RPMI7951 (cell line): ENCODE measurements at regions not wholly inside any gene's neighbourhood (a gene's known extent, or its start where the extent isn't known, plus 50 kb on each side); places are given as distances from the start of the nearest gene placed in this dataset.

Experiments used
- DNase-seq: peaks from one replicate; pipeline ENCODE4 v3.0.0-alpha.2; 2012; ENCODE audit warnings: low read depth

DNA sequence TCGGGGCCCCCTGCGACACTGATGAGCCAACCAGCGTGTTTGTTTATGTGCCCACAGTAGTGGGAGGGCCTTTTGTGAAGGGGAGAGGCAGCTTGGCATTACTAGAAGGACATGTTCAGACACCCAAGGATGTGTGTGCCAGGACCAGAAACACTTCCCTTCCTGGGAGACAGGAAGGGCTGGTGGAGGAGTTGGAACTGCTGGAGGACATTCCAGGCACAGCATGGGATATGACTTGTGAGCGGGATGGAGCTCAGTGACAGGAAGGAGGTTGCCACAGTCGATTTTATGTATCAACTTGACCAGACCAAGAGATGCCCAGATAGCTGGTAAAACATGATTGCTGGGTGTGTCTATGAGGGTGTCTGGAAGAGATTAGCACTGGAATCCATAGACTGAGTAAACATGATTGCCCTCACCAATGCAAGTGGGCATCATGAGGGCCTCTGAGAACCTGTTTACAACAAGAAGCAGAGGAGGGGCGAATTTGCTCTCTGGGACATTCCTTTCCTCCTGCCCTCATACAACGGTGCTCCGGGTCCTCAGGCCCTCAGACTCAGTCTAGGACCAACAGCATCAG lies 106.4 kb upstream of the TLE3 start:
- no peak for DNase-seq

DNA sequence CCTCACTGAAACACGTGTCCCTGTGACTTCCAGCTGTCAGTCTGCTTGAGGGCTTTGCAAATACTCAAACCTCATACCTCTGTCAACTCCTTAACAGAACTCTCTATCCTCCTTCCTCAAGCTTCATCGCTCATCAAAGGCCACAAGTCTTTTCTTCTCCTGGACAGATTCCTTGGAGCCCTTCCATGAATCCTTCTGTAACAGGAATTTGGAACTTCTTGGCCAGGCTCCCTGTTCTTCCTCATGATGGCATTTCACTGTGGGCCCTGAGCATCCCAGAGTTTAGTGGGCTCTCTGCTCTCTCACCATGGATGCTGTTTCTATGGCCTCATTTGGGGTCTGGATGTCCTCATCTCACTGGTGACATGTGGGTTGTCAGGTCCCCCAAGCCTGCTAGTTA lies 105.0 kb upstream of the TLE3 start:
- no peak for DNase-seq

- no peak for DNase-seq
Observed at GRCh38 chr15:70201425-70201775, 103.7 kb upstream of the TLE3 start.

DNA sequence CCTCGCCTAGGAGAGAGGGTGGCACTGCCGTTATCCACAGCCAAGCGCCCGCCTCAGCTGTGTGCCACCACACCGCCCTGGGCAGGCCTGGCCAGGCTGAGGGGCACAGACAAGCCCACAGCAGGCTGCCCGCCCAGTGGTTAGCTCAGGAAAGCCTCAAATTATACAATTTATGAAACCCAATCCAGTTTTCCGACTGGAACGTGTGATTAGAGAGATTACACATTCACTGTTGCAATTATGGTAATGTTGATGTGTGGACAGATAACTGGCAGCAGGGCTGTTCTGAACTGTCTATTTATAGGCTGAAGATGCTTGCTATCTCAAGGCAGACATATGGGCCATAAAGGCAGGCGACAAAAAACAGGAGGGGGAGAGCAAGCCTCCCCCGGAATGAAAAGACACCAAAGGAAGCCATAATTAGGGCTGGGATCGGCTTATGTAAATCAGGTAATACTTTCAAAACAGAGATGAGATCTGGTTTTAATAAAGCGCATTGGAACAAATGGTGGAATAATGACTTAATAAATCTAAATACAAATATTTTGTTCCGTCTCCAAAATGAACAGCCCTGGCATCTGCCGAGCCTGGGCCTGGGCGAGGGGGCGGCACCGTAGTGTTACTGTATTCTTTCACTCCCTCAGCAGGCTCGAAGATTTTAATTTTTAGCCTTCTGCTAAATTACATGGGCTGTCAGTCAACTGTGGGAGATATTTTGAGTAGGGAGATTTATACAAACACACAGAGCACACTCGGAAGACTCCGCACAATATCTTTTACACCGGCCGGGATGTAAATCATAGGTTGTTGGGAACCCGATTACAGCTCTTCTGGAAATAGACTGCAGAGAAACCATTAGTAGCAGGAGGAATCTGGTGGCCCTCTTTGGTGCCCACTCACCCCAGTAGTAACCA lies 103.1 kb upstream of the TLE3 start:
- no peak for DNase-seq

- peak; percentile 51 for DNase-seq
Observed at GRCh38 chr15:70199540-70200410, 102.1 kb upstream of the TLE3 start.

GRCh38 chr15:70199124-70199482 lies 101.4 kb upstream of the TLE3 start:
- no peak for DNase-seq

DNA sequence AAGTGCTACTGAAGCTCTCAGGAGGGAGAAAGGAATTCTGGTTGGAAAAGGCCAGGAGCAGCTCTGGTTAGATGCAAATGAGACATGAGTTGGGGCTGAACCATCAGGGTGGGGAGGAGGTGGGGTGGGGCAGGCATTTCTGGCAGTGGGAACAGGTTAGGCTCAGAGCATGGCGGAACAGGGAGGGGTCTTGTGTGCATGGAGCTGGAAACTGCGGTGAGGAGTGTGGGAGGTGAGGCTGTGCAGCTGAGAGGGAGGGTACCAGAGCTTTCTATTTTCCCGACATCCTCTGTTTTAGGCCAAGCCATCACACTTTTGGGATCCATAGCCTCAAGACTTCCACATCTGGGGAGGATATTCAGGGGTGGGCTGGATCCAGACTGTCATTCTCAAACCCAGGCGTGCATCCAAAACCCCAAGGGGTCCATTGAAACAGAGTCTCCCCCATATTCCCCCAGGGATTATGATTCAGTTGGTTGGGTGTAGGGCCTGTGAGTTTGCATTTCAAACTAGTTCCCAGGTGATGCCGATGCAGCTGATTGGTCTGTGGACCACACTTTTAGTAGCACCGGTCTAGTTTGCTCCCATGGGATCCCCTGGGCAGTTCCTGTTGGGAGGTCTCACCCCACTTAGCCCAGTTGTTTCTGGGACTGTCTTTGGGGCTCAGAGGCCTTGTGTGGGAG lies 100.9 kb upstream of the TLE3 start:
- DNase-seq, result no peak

- DNase-seq, result no peak
Observed at GRCh38 chr15:70197945-70198361, 100.2 kb upstream of the TLE3 start.

DNA sequence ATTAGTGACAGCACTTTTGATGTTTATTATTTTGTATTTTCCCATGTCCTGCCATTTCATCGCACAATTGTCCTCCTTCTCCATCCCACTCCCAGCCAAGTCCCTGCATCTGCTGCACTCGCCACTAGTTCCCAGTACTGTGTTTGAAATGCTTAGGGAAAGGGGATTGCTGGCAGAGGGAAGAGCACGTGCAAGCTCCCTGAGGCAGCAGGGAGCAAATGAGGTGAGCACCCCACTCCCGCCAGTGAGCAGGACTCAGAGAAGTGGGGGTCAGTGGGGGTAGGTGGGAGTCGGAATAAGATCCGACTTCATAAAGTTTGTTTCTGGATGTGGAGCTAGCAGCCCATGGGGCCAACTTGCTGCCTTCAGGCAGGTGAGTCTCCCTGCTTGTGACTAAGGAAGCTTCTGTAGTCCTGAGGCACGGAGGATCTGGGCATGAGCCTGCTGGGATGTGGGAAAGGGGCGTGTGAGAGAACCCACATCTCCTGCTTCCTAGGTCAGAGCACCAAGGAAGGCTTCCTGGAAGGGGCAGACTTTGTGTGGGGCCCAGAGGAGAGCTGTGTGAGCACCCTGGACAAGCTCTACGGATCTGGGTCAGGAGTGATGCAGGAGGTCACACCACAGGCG lies 99.7 kb upstream of the TLE3 start:
- no peak for DNase-seq

GRCh38 chr15:70196372-70197316 lies 98.9 kb upstream of the TLE3 start:
- peak; percentile 96 for DNase-seq

DNA sequence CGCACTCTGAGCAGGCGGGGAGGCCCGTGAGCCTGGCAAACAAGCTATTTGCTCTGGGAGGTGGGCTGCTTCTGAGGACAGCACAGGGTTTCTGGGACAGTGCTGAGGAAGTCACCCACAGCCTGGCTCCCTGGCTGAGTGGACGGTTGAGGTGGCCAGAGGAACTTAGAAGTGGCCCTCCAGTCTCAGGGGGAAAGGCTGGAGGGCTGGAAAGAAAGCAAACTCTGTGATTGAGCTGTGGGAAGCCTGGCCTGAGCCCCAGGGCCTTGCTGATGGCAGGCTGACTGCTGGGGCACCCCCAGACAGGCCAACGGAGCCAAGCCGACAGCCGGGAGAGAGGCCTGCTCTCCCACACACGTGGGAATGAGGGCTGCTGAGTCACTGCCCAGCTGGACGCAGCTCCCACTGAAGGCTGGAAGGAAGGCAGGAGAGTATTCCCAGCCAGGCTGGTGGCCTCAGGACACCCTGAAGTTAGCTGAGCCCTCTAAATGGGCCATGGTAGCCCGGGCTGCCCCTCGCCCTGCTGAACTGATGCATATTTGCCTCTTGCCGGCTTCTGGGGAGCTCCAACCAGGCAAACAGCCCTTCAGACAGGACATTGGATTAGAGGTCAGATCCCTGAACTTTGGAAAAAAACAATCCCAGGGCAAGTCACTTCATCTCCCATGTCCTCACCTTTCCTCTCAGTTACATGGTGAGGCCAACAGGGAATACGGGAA lies 98.0 kb upstream of the TLE3 start:
- DNase-seq, result peak; percentile 98

- no peak for DNase-seq
Observed at GRCh38 chr15:70195171-70195570, 97.5 kb upstream of the TLE3 start.

DNA sequence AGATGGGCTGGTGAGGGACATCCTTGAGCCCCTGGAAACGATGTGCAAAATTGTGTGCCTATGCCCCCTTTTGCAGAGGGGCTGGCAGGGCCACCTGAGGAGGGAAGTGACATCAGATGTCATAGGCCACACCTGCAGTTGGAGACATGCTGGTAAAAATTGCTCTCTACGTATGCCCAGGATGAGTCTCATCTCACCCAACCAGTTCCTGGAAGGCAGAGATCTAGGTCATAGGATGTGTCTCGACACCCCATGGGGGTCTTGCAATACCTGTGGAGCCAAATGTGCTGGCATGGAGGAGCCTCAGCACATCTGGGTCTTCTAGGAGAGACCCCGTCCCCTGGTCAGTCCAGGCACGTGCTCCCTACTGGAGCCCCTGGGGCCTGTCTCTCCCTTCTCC lies 96.5 kb upstream of the TLE3 start:
- DNase-seq, result no peak

DNA sequence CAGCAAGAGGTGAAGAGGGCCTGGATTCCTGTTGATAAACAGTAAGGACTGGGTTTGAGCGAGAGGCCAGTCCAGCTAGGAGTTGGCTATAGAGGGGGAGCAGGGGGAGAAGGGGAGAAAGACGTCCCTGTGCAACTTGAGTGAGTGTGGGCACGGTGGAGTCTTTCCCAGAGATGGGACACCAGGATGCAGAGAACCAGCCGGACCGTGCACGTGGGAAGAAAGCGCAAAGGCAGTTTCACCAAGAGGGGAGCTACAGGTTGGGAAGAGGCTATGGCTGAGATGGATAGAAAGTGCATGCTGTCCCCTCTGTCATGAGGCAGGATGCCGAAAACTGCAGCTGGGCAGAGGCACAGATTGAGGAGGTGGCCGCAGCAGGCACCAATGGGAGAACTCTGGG lies 96.0 kb upstream of the TLE3 start:
- DNase-seq, result no peak

DNA sequence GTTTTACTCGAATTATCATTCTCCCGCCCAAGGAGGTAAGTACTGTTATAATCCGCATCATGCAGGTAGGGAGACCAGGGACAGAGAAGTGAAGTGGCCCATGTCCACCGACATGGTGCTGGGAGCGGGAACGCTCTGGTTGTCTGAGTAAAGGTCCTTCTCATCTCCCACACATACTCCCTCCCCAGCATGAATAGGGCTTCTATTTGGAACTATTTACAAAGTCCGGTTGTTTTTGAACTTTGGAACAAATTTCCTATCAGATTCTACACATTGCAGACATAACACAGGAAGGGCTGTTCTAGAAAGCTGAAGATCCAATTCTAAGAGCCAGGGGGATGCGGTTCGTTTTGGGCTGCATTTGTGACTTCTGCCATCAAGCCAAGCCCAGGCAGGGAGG lies 94.8 kb upstream of the TLE3 start:
- no peak for DNase-seq

DNA sequence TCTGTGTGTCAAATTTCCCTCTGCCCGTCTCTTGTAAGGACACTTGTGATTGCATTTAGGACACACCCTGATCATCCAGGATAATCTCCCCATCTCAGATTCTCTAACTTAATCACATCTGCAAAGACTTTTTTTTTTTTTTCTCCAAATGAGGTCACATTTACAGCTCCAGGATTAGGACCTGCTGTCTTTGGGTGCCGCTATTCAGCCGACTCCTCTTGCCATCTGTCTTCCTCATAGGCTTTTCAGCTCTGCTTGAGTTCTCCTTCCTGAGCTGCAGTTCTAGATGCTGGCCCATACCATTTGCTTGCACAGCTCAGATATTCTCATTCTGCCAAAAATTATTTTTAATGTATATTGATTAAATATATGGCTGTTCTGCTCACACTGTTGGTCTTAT lies 94.3 kb upstream of the TLE3 start:
- no peak for DNase-seq

- DNase-seq, result no peak
Observed at GRCh38 chr15:70190965-70191364, 93.2 kb upstream of the TLE3 start.

DNA sequence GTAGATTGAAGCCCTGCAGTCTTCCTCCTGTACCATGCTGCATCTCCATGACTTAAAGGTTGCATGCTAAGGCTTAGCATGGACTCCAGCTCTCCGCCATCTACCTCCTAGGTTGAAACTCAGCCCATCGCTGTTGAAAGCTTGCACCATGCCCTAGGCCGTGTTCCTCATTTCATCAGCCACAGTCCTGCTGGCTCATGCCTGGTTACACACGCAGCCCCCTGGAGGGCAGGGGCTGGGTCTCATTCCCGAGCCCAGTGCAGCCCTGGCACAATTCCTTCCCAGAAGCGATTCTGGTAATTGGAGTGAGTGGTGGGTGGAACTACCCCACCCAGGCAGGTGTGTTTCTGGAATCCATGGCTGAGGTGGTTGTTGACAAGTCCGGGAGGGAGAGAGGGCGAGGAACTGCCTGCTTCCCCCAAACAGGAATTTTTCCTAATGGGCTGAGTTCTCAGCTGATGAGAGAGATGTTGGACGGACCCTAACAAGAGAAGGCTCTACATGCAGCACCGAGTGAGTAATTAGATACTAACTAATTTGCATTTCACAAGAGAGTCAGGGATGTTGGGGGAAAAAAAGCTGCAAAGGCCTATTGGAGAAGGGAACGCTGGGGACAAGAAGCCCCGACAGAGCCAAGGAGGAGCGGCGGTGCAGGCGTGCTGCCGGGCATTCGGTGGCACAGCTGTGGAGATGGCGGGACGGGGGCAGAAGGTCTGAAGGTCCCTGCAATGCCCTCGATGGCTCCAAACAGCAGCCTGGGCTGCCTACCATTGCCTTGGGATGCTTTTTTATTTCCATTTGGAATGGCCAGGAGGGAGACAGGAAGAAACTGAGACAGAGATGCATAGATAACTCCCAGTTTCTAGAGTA lies 92.3 kb upstream of the TLE3 start:
- no peak for DNase-seq

GRCh38 chr15:70188286-70188685 lies 90.6 kb upstream of the TLE3 start:
- DNase-seq, result no peak
